Posterior cingulate gyrus (tissue), 11 donors: ENCODE measurements at regions not wholly inside any gene's neighbourhood (a gene's known extent, or its start where the extent isn't known, plus 50 kb on each side); places are given as distances from the start of the nearest gene placed in this dataset.

Source experiments
- DNase-seq, 10 donors: peaks; one replicate each; pipeline versions ENCODE4 v3.0.0 to v3.0.0-alpha.2; 2020 to 2021; ENCODE audit warnings: mixed read lengths in 3 of 10
- intact Hi-C: fragments of 100-400 bp; cut with DNase I; formaldehyde crosslinking; loops from one replicate; pipeline ENCODE4 v1.15.1; 2023

GRCh38 chr1:29870621-29871020 lies 634.3 kb downstream of the PTPRU start:
- no peak for DNase-seq
- intact Hi-C loops, result no loop called here

- no peak for DNase-seq
- intact Hi-C loops, result no loop called here
These were observed 633.5 kb downstream of the PTPRU start for GRCh38 chr1:29869802-29870201.

- intact Hi-C loops, result no loop called here
- DNase-seq, result no peak
These were observed 632.6 kb downstream of the PTPRU start for GRCh38 chr1:29868944-29869343.

GRCh38 chr1:29868096-29868495 lies 631.8 kb downstream of the PTPRU start:
- intact Hi-C loops, result no loop called here
- DNase-seq, result no peak

- no peak for DNase-seq
- intact Hi-C loops, result no loop called here
These were observed 628.7 kb downstream of the PTPRU start for GRCh38 chr1:29865051-29865450.

- no peak for DNase-seq
- intact Hi-C loops, result no loop called here
These were observed 628.2 kb downstream of the PTPRU start for GRCh38 chr1:29864431-29865022.

- intact Hi-C loops, result no loop called here
- DNase-seq, result no peak
These were observed 625.6 kb downstream of the PTPRU start for GRCh38 chr1:29861922-29862321.

GRCh38 chr1:29861446-29861845 lies 625.1 kb downstream of the PTPRU start:
- no peak for DNase-seq
- intact Hi-C loops, result no loop called here

- intact Hi-C loops, result no loop called here
- DNase-seq, result no peak
These were observed 624.4 kb downstream of the PTPRU start for GRCh38 chr1:29860681-29861080.

- DNase-seq, result no peak
- intact Hi-C loops, result no loop called here
These were observed 623.7 kb downstream of the PTPRU start for GRCh38 chr1:29860056-29860455.

- DNase-seq, result peak in 1 of 10 donors; percentile 73
- intact Hi-C loops, result no loop called here
These were observed 622.8 kb downstream of the PTPRU start for GRCh38 chr1:29859126-29859525.

- no peak for DNase-seq
- intact Hi-C loops, result no loop called here
These were observed 622.3 kb downstream of the PTPRU start for GRCh38 chr1:29858646-29859045.

GRCh38 chr1:29856340-29857114 lies 620.2 kb downstream of the PTPRU start:
- DNase-seq, result no peak
- intact Hi-C loops, result no loop called here

GRCh38 chr1:29855561-29856160 lies 619.3 kb downstream of the PTPRU start:
- DNase-seq, result no peak
- intact Hi-C loops, result no loop called here

- DNase-seq, result no peak
- intact Hi-C loops, result no loop called here
These were observed 618.5 kb downstream of the PTPRU start for GRCh38 chr1:29854700-29855276.

- intact Hi-C loops, result no loop called here
- no peak for DNase-seq
These were observed 617.5 kb downstream of the PTPRU start for GRCh38 chr1:29853716-29854330.

- no peak for DNase-seq
- intact Hi-C loops, result no loop called here
These were observed 615.9 kb downstream of the PTPRU start for GRCh38 chr1:29852248-29852647.

GRCh38 chr1:29851691-29852090 lies 615.4 kb downstream of the PTPRU start:
- intact Hi-C loops, result no loop called here
- DNase-seq, result no peak

GRCh38 chr1:29849991-29850757 lies 613.9 kb downstream of the PTPRU start:
- no peak for DNase-seq
- intact Hi-C loops, result loop anchor here (5.0 kb wide), 1 partner anchor 338 kb away; no protein-coding TSS in a partner anchor

- peak in 2 of 10 donors; percentile 21 to 40 for DNase-seq
- intact Hi-C loops, result loop anchor here (5.0 kb wide), 1 partner anchor 337 kb away; no protein-coding TSS in a partner anchor
These were observed 612.9 kb downstream of the PTPRU start for GRCh38 chr1:29849038-29849750.
